Tibial artery (tissue), 4 donors: ENCODE measurements at regions not wholly inside any gene's neighbourhood (a gene's known extent, or its start where the extent isn't known, plus 50 kb on each side); places are given as distances from the start of the nearest gene placed in this dataset.

Experiments
- DNase-seq, 2 donors: peaks; one replicate each; pipeline ENCODE4 v3.0.0-alpha.2; 2019
- H3K27ac ChIP-seq, 2 donors: fragments of 200-600 bp; sonication (generic) in 1 of 2; 1 replicate in 1 of 2; 2 replicates in 1 of 2; pipeline ENCODE4 v1.5.1; 2018 to 2019; ENCODE audit warnings: mild to moderate bottlenecking in 1 of 2
- H3K27me3 ChIP-seq, 2 donors: fragments of 200-600 bp; sonication (generic) in 1 of 2; one replicate each; pipeline versions ENCODE4 v1.5.1 to v1.6.0; 2016 to 2019
- H3K36me3 ChIP-seq, 3 donors: fragments of 200-600 bp; sonication (generic) in 2 of 3; one replicate each; pipeline ENCODE4 v1.5.1; 2016 to 2019; ENCODE audit warnings: mild to moderate bottlenecking in 2 of 3
- H3K4me1 ChIP-seq, 4 donors: fragments of 200-600 bp; sonication (generic) in 2 of 4; 1 replicate in 3 of 4; 2 replicates in 1 of 4; pipeline ENCODE4 v1.5.1; 2016 to 2019
- H3K4me3 ChIP-seq, 2 donors: fragments of 200-600 bp; sonication (generic) in 1 of 2; 1 replicate in 1 of 2; 2 replicates in 1 of 2; pipeline ENCODE4 v1.5.1; 2018 to 2019; ENCODE audit warnings: mild to moderate bottlenecking in 2 of 2
- H3K9me3 ChIP-seq, 3 donors: fragments of 200-600 bp; sonication (generic) in 1 of 3; one replicate each; pipeline ENCODE4 v1.5.1; 2016 to 2019
- intact Hi-C: fragments of 100-400 bp; cut with DNase I; formaldehyde crosslinking; loops from one replicate; pipeline ENCODE4 v1.15.0; 2023; ENCODE audit warnings: low total_unique reads
- TF ChIP-seq, protein P1 (sequence below), 2 experiments: fragments of 200-600 bp in 1 of 2; fragments of 450-650 bp in 1 of 2; IDR thresholded peaks; one replicate each; pipeline ENCODE4 v1.5.1; 2017 to 2019; ENCODE audit warnings: antibody characterized with exemption in 2 of 2, mild to moderate bottlenecking in 1 of 2, moderate library complexity in 1 of 2

DNA sequence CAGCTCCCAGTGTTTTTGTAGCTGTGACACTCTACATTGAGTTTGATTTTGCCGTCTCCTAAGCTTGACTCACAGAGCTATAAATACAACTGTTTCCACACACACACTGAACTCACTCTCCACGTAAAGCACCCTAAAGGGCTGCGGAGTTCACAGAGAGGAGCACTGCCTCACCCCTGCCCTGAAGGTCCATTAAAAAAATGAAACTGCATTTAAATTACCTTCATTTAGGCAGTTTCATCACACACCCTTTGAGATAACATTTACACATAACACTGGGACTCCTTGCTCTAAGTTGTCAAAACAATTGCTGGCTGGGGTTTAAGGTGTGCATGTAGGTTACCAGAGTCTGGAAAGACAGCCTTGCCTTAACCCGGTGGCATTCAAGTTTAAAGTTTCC is 137.1 kb upstream of the MAGI3 start:
- H3K4me1 ChIP-seq, result no peaks in the 10 kb centered on the region
- intact Hi-C loops, result no loop called here
- no peaks in the 10 kb centered on the region for H3K36me3 ChIP-seq
- DNase-seq, result no peak
- no peaks in the 10 kb centered on the region for H3K27me3 ChIP-seq
- TF ChIP-seq, protein P1, sequence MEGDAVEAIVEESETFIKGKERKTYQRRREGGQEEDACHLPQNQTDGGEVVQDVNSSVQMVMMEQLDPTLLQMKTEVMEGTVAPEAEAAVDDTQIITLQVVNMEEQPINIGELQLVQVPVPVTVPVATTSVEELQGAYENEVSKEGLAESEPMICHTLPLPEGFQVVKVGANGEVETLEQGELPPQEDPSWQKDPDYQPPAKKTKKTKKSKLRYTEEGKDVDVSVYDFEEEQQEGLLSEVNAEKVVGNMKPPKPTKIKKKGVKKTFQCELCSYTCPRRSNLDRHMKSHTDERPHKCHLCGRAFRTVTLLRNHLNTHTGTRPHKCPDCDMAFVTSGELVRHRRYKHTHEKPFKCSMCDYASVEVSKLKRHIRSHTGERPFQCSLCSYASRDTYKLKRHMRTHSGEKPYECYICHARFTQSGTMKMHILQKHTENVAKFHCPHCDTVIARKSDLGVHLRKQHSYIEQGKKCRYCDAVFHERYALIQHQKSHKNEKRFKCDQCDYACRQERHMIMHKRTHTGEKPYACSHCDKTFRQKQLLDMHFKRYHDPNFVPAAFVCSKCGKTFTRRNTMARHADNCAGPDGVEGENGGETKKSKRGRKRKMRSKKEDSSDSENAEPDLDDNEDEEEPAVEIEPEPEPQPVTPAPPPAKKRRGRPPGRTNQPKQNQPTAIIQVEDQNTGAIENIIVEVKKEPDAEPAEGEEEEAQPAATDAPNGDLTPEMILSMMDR (IDR thresholded peaks at IDR 0.05), result no peak
- no peak overlapping the region for H3K27ac ChIP-seq
- H3K4me3 ChIP-seq, result no peak overlapping the region
- H3K9me3 ChIP-seq, result no peaks in the 10 kb centered on the region

DNA sequence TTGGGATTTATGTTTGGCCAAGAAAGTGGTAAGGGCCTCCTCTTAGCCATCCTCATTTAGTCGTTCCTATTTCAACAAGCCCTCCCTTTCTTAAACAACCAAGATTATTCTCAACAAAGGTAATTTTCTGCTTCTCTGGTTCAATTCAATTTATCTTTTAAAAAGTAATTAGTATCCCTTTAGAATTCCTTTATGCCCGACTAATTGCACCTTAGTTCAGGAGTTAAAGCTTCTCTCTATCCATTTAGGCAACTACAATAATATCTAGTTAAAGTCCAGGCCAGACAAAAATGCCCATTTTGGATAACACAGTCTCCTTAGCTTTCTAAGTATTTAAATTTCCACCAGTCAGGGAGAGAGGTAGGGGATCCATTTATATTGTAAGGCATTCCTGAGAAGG is 136.7 kb upstream of the MAGI3 start:
- H3K27ac ChIP-seq, result no peak overlapping the region

DNA sequence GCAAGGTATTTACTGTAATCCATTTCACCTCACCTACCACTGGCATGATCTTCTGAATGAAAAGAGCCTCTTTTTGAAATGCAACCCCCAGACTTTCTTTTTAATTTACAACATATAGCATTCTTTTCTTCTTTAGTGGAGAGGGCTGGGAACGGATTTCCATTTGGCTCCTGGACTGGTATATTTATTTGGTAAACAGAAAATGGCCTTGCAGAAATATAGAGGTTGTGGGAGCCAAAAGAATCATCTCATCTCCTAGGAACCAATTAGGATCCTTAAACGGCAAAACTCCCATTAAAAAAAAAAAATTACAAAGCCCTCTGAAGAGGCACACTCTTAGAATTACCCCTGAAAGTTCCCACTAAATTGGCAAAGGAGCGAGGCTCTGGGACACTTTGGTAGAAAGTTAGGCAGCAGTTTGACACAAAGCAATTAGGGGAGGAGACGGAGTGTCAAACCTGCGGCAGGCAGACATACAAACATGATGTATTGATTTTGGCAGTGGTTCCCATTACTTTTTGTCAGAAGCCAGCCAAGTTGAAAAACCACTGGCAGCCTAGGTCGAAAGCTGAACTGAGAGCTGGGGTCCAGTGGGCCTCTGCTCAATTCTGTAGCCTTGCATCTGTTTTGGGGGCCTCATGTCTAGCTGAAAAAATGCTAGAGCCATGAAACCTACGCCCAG is 135.1 kb upstream of the MAGI3 start:
- Histone ChIP-seq H3K27ac (no peak overlapping the region), H3K9me3 (no peaks in the 10 kb centered on the region), H3K36me3 (no peaks in the 10 kb centered on the region), H3K4me3 (no peak overlapping the region), H3K27me3 (no peaks in the 10 kb centered on the region), H3K4me1 (no peaks in the 10 kb centered on the region)
- intact Hi-C loops, result no loop called here
- TF ChIP-seq, protein P1 (IDR thresholded peaks at IDR 0.05), result no peak
- DNase-seq, result no peak

More for the DNA sequence above, 136.7 kb upstream of the MAGI3 start:
- no peak overlapping the region for H3K4me3 ChIP-seq
- TF ChIP-seq, protein P1 (IDR thresholded peaks at IDR 0.05), result no peak
- H3K9me3 ChIP-seq, result no peaks in the 10 kb centered on the region
- intact Hi-C loops, result no loop called here
- no peaks in the 10 kb centered on the region for H3K4me1 ChIP-seq
- H3K27me3 ChIP-seq, result no peaks in the 10 kb centered on the region
- no peaks in the 10 kb centered on the region for H3K36me3 ChIP-seq
- DNase-seq, result no peak

DNA sequence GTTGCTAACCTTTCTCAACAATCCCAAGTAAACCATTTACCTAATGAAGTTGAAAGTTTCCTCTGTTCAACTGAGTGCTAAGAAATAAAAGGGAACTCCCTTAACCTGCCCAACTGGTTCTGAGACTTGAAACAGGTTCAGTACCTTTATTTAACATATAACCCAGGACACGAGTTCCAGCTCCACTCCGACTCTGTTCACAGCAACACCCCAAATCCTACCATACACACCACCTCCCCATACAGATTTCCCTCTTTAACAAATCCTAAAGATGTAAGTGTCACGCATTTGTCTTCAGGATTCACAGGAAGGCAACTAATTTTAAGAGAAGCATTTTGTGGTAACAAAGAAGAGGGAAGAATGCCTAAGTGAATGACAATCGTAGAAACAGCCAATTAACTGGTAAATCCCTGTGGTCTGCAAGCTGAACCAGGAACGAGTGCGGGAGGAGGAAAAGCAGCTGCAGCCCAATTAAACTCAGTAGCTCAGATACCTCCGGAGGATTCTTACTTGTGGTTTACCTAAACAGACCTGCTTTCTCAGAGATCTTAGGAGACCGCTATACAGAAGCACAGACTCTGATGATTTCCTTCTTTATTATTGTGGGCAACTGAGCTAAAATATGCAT is 134.5 kb upstream of the MAGI3 start:
- no peak overlapping the region for H3K27ac ChIP-seq
- TF ChIP-seq, protein P1 (IDR thresholded peaks at IDR 0.05), result no peak
- H3K4me1 ChIP-seq, result no peaks in the 10 kb centered on the region
- intact Hi-C loops, result no loop called here
- no peaks in the 10 kb centered on the region for H3K36me3 ChIP-seq
- DNase-seq, result no peak
- no peaks in the 10 kb centered on the region for H3K27me3 ChIP-seq
- H3K4me3 ChIP-seq, result no peak overlapping the region
- no peaks in the 10 kb centered on the region for H3K9me3 ChIP-seq

DNA sequence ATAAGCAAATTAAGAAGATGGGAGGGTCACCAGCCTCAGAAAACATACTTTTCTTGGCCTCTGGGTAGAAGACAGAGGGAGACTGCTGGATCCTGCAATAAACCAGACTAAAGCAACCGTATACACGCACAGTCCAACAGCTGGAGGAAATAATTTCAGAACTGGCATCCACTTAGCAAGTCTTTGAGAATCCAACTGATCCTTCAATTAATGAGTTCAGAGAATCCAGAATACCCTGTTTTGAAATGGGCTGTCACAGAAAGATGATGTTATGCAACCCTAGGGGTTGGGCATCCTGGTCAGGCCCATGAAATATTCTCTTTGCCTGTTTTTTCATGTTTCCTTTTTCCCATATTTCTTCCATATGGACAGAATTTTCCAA is 134.0 kb upstream of the MAGI3 start:
- intact Hi-C loops, result no loop called here
- H3K4me1 ChIP-seq, result no peaks in the 10 kb centered on the region
- H3K9me3 ChIP-seq, result no peaks in the 10 kb centered on the region
- no peaks in the 10 kb centered on the region for H3K27me3 ChIP-seq
- no peak overlapping the region for H3K4me3 ChIP-seq
- no peak for DNase-seq
- H3K36me3 ChIP-seq, result no peaks in the 10 kb centered on the region
- TF ChIP-seq, protein P1 (IDR thresholded peaks at IDR 0.05), result no peak
- no peak overlapping the region for H3K27ac ChIP-seq
